Stimulated activated CD8-positive, alpha-beta memory T cell treated with anti-CD3 and anti-CD28 coated beads, Interleukin-2, amount 100 ng/mL, for 1 hour (primary cell): ENCODE measurements at regions not wholly inside any gene's neighbourhood (a gene's known extent, or its start where the extent isn't known, plus 50 kb on each side); places are given as distances from the start of the nearest gene placed in this dataset.

ENCODE experiments used
- DNase-seq, 2 donors: peaks; one replicate each; pipeline ENCODE4 v3.0.0-alpha.2; 2020; ENCODE audit warnings: low read depth in 2 of 2

GRCh38 chr9:129489838-129490582 is 130.9 kb downstream of the C9orf50 start:
- DNase-seq, result no peak

- DNase-seq, result no peak
These were observed 133.0 kb downstream of the C9orf50 start for GRCh38 chr9:129487658-129488483.

GRCh38 chr9:129486756-129487657 is 133.9 kb downstream of the C9orf50 start:
- no peak for DNase-seq

- no peak for DNase-seq
These were observed 135.6 kb downstream of the C9orf50 start for GRCh38 chr9:129485145-129485774.

GRCh38 chr9:129484352-129485000 is 136.4 kb downstream of the C9orf50 start:
- DNase-seq, result no peak

GRCh38 chr9:129483415-129484351 is 137.2 kb downstream of the C9orf50 start:
- DNase-seq, result no peak

DNA sequence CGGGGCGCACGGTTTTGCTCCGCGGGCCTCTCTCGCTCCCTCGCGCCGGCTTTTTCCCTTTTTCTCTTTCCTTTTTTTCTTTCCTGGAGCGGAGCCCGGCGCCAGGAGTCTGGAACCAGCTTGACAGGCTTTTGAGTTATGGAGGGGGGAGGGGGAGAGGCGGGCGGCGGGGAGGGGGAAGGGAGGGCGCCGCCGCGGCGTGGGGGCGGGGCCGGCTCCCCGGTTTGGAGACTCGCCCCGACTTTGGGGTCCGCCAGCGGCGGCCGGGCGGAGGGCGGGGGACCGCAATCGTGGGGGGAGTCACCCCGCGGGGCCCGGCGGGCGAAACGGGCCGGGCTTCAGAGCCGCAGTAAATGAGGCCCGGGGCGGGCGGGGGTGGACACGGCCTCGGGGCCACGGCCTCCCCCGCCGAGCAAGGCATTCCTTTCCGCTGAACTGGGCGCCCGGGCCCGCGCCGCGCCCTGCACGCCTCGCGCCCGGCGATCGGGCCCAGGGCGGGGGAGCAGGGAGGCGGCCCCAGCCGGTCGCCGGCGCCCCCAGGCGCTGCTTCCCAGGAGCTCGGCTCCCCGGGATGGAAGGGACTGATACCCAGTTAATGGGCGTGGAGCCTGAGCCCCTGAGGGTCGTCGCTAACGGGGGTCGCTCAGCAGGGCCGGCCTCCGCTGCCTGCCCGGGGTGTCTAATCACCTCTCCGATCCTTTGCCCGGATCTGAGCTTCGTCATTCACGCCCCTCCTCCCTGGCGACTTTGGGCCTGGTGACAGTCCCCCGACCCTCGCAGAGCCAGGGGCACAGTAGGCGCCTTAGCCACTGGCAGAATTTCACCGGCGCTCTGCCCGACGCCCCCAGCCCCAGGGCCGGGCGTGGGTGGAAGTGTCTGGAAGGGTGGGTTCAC is 138.1 kb downstream of the C9orf50 start:
- no peak for DNase-seq

- no peak for DNase-seq
These were observed 138.9 kb downstream of the C9orf50 start for GRCh38 chr9:129481810-129482511.

GRCh38 chr9:129481424-129481809 is 139.5 kb downstream of the C9orf50 start:
- DNase-seq, result no peak

DNA sequence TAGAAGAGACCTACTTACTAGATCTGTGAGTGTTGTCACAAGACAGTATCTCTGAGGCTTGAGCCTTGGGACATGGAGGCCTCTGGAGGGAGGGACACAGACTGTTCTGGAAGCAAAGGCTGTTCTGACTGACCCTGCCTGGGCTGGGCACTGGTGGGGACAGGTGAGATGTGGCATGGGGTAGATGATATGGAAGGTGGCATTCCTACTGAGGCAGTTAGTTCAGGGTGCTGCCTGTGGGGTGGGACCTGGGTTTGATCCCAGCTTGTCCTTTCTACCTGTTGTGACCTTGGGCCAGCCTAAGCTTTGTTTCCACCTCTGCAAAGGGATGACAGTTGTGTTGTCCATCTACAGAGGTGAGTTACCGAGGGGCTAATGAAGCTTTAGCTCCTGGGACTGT is 140.2 kb downstream of the C9orf50 start:
- no peak for DNase-seq

DNA sequence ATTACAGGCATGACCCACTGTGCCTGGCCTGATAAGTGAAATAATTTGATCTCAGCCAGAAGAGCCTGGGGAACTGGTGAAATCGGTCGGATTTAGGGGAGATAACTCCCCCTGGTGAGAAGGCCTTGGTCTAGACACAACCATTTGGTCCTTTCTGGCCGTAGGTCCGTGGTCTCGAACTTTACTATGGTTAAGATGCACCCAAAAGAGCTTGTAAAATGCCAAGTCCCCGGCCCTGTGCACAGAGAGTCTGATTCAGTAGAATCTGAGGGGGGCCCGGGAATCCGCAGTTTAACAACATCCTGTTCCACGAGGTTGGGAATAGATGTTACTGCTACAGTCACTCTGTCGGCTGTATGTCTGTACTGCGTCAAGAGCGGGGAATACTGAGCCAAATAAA is 140.7 kb downstream of the C9orf50 start:
- DNase-seq, result no peak

GRCh38 chr9:129479631-129480011 is 141.3 kb downstream of the C9orf50 start:
- DNase-seq, result no peak

DNA sequence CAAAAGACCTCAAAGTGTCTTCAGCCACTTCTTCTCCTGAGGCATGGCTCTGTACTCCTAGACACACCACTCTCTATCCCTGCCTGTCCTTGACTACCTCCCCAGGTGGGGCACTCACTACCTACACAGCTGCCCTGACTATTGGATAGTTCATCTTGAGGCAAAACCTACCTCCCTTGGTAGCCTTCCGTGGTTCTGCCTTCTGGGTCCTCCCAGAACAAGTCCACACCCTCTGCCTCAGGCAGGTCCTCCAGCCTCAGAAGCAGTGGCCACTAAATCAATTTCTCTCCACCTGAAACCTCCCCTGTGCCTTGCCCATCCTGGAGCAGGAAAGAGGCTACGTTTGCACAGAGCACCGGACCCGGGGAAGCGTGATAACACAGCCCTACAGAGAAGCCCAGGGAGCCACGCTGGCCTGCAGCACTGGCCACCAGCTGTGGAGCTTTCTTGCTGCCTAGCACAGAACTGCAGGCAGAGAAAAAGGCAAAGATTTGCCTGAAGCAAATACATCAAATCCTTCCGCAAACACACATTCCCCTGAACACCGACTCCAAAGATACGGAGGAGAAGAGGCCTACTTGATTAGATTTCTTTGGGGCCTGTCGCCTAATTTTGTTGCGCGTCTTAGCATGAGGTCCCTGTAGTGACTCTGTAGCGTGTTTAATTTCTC is 141.8 kb downstream of the C9orf50 start:
- no peak for DNase-seq

DNA sequence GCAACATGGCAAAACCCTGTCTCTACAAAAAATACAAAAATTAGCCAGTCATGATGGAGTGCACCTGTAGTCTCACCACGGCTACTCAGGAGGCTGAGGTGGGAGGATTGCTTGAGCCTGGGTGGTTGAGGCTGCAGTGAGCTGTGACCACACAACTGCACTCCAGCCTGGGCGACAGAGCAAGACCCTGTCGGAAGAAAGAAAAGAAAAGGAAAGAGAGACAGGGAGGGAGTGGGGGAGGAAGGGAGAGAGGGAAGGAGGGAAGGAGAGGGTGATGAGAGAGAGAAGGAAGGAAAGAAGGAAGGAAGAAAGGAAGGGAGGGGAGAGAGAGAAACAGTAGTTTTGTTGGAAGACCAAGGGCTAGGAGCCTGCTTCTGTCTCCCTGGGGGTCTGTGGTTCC is 142.4 kb downstream of the C9orf50 start:
- DNase-seq, result no peak

- DNase-seq, result no peak
These were observed 143.9 kb downstream of the C9orf50 start for GRCh38 chr9:129476821-129477611.

GRCh38 chr9:129474740-129475404 is 146.0 kb downstream of the C9orf50 start:
- no peak for DNase-seq
